H1 (cell line): ENCODE measurements at regions not wholly inside any gene's neighbourhood (a gene's known extent, or its start where the extent isn't known, plus 50 kb on each side); places are given as distances from the start of the nearest gene placed in this dataset.
"Not testable (repeated sequence)": the region's sequence is repeated elsewhere in the genome, so short reads cannot be mapped to it uniquely, and the experiment has no call there.

ENCODE experiments used
- CTCF ChIA-PET: fragments of 300-600 bp; sonication (Branson Sonifier 250); formaldehyde crosslinking; loops from one replicate; lab custom pipeline; 2021; ENCODE audit not compliant: partially characterized antibody; lab: Charles Lee
- POLR2A ChIA-PET: fragments of 300-600 bp; sonication (Branson Sonifier 250); formaldehyde crosslinking; loops from one replicate; lab custom pipeline; 2021; ENCODE audit warnings: inconsistent platforms; ENCODE audit not compliant: partially characterized antibody; lab: Charles Lee
- DNase-seq, 2 experiments: peaks; one replicate each; pipeline versions ENCODE4 v3.0.0 to v3.0.0-alpha.2; 2010 to 2022; ENCODE audit warnings: low spot score in 2 of 2, low read depth in 1 of 2, mixed read lengths in 1 of 2
- FAIRE-seq: peaks from 2 replicates; lab custom pipeline; 2011; peaks lifted over from hg19 to GRCh38; lab: Jason Lieb, UNC
- H2AFZ ChIP-seq: 2 replicates; pipeline ENCODE4 v1.8.1; 2012; ENCODE audit warnings: low read length, inconsistent platforms
- H2AK5ac ChIP-seq: 2 replicates; pipeline ENCODE4 v1.6.1; 2013; ENCODE audit warnings: low read depth, low read length
- H2BK120ac ChIP-seq: replicated peaks from 2 replicates; pipeline ENCODE3; 2013; ENCODE audit warnings: low read depth, low read length, inconsistent platforms
- H2BK12ac ChIP-seq: 2 replicates; pipeline ENCODE4 v1.6.1; 2013; ENCODE audit warnings: low read depth, low read length
- H2BK15ac ChIP-seq: 2 replicates; pipeline ENCODE4 v1.6.1; 2013; ENCODE audit warnings: low read length
- H2BK20ac ChIP-seq: 2 replicates; pipeline ENCODE4 v1.6.1; 2013; ENCODE audit warnings: low read length
- H2BK5ac ChIP-seq: 2 replicates; pipeline ENCODE4 v1.6.1; 2013; ENCODE audit warnings: low read depth, low read length
- H3K14ac ChIP-seq: 2 replicates; pipeline ENCODE4 v1.6.1; 2013; ENCODE audit warnings: inconsistent platforms; ENCODE audit not compliant: insufficient read length
- H3K18ac ChIP-seq: 2 replicates; pipeline ENCODE4 v1.6.1; 2013; ENCODE audit warnings: low read length; ENCODE audit errors: extremely low read depth
- H3K23ac ChIP-seq: 2 replicates; pipeline ENCODE4 v1.6.1; 2013; ENCODE audit warnings: inconsistent platforms; ENCODE audit not compliant: insufficient read length
- H3K23me2 ChIP-seq: 2 replicates; pipeline ENCODE4 v1.6.1; 2013; ENCODE audit warnings: low read depth, low read length
- H3K27ac ChIP-seq: 2 replicates; pipeline ENCODE4 v1.6.1; 2011; ENCODE audit warnings: low read depth, low read length, inconsistent platforms
- H3K27me3 ChIP-seq, 4 experiments: replicated peaks in 1 of 4; 1 replicate in 1 of 4; 2 replicates in 3 of 4; pipeline versions ENCODE4 v1.6.1 to v1.8.1; 2011 to 2013; ENCODE audit warnings: low read length in 3 of 4, mild to moderate bottlenecking in 3 of 4, inconsistent platforms in 2 of 4, mixed read lengths in 2 of 4, moderate library complexity in 1 of 4; ENCODE audit not compliant: control insufficient read depth in 3 of 4, insufficient read depth in 3 of 4; ENCODE audit errors: extremely low read depth in 1 of 4
- H3K36me3 ChIP-seq, 4 experiments: 2 replicates each; pipeline versions ENCODE4 v1.6.1 to v1.8.1; 2011 to 2013; ENCODE audit warnings: mild to moderate bottlenecking in 4 of 4, low read length in 3 of 4, moderate library complexity in 2 of 4, control low read depth in 1 of 4, inconsistent platforms in 1 of 4; ENCODE audit not compliant: insufficient read depth in 4 of 4, control insufficient read depth in 2 of 4
- H3K4ac ChIP-seq: replicated peaks from 2 replicates; pipeline ENCODE3; 2013; ENCODE audit warnings: low read length, low read depth, mixed read lengths, inconsistent platforms; ENCODE audit not compliant: insufficient read length
- H3K4me1 ChIP-seq, 4 experiments: replicated peaks in 1 of 4; 1 replicate in 1 of 4; 2 replicates in 3 of 4; pipeline versions ENCODE4 v1.6.1 to v1.8.1; 2011 to 2013; ENCODE audit warnings: low read length in 3 of 4, inconsistent platforms in 2 of 4, mixed read lengths in 1 of 4; ENCODE audit not compliant: insufficient read depth in 4 of 4, control insufficient read depth in 3 of 4
- H3K4me2 ChIP-seq, 2 experiments: 2 replicates each; pipeline versions ENCODE4 v1.6.1 to v1.8.1; 2011 to 2013; ENCODE audit warnings: low read depth in 2 of 2, low read length in 2 of 2, control low read depth in 1 of 2, inconsistent platforms in 1 of 2, mild to moderate bottlenecking in 1 of 2; ENCODE audit not compliant: insufficient read depth in 1 of 2
- H3K4me3 ChIP-seq, 4 experiments: fragments of 200-600, 300-600 bp in 1 of 4; sonication (generic), shearing (Covaris generic), sonication (Bioruptor Twin) in 1 of 4; 2 replicates each; pipeline versions ENCODE4 v1.5.1 to v1.8.1; 2011 to 2016; ENCODE audit warnings: low read length in 4 of 4, low read depth in 3 of 4, control low read depth in 2 of 4, inconsistent platforms in 2 of 4, mild to moderate bottlenecking in 2 of 4, mixed read lengths in 1 of 4, moderate library complexity in 1 of 4; ENCODE audit not compliant: insufficient read depth in 2 of 4; ENCODE audit errors: extremely low read depth in 1 of 4
- H3K56ac ChIP-seq: replicated peaks from 2 replicates; pipeline ENCODE3; 2013; ENCODE audit warnings: low read depth, mild to moderate bottlenecking, mixed read lengths, low read length, inconsistent platforms; ENCODE audit not compliant: insufficient read length
- H3K79me1 ChIP-seq: 2 replicates; pipeline ENCODE4 v1.6.1; 2013; ENCODE audit warnings: low read depth, low read length, control low read depth
- H3K79me2 ChIP-seq, 2 experiments: 2 replicates each; pipeline versions ENCODE4 v1.6.1 to v1.8.1; 2012 to 2013; ENCODE audit warnings: low read length in 2 of 2, mild to moderate bottlenecking in 2 of 2, inconsistent platforms in 1 of 2; ENCODE audit not compliant: insufficient read depth in 2 of 2, control insufficient read depth in 1 of 2
- H3K9ac ChIP-seq, 4 experiments: replicated peaks in 1 of 4; 1 replicate in 1 of 4; 2 replicates in 3 of 4; pipeline versions ENCODE4 v1.6.1 to v1.8.1; 2011 to 2013; ENCODE audit warnings: low read depth in 3 of 4, low read length in 3 of 4, control low read depth in 2 of 4, mild to moderate bottlenecking in 2 of 4, moderate library complexity in 2 of 4, inconsistent platforms in 1 of 4; ENCODE audit errors: extremely low read depth in 1 of 4
- H3K9me3 ChIP-seq, 2 experiments: 2 replicates each; pipeline versions ENCODE4 v1.6.1 to v1.8.1; 2012 to 2013; ENCODE audit warnings: mild to moderate bottlenecking in 2 of 2, moderate library complexity in 2 of 2, control low read depth in 1 of 2, inconsistent platforms in 1 of 2, low read depth in 1 of 2, low read length in 1 of 2, mixed read lengths in 1 of 2; ENCODE audit not compliant: insufficient read depth in 2 of 2
- H4K20me1 ChIP-seq, 2 experiments: replicated peaks in 1 of 2; 2 replicates each; pipeline versions ENCODE3 to v1.8.1; 2011 to 2013; ENCODE audit warnings: inconsistent platforms in 2 of 2, low read length in 2 of 2, mild to moderate bottlenecking in 1 of 2; ENCODE audit not compliant: insufficient read depth in 2 of 2, control insufficient read depth in 1 of 2
- H4K5ac ChIP-seq: 2 replicates; pipeline ENCODE4 v1.6.1; 2013; ENCODE audit warnings: low read length, low read depth, mixed read lengths, inconsistent platforms; ENCODE audit not compliant: insufficient read length
- H4K8ac ChIP-seq: 2 replicates; pipeline ENCODE4 v1.8.0; 2013; ENCODE audit warnings: mild to moderate bottlenecking, moderate library complexity, low read length, inconsistent platforms; ENCODE audit not compliant: insufficient read depth; ENCODE audit errors: extremely low read depth
- H4K91ac ChIP-seq: replicated peaks from 2 replicates; pipeline ENCODE3; 2013; ENCODE audit warnings: low read length, mixed read lengths, inconsistent platforms; ENCODE audit not compliant: insufficient read length
- BACH1 ChIP-seq: IDR thresholded peaks from 2 replicates; pipeline ENCODE4 v1.6.1; 2012; ENCODE audit warnings: low read length, improper control_type of control experiment
- HDAC6 ChIP-seq: IDR thresholded peaks from one replicate; pipeline ENCODE4 v1.7.1; 2012; ENCODE audit warnings: low read depth, mild to moderate bottlenecking, inconsistent platforms, low read length, moderate library complexity
- YY1 ChIP-seq: IDR thresholded peaks from 2 replicates; pipeline ENCODE4 v1.6.1; 2011; ENCODE audit warnings: low read depth, mild to moderate bottlenecking, low read length
- WGBS, 2 experiments: shearing (Covaris generic) in 1 of 2; methylation state at CpG; one replicate each; pipeline versions ENCODE4 v1.1.6 to v1.1.7; 2013 to 2015; ENCODE audit warnings: low lambda C conversion rate in 2 of 2, mixed read lengths in 2 of 2, inconsistent platforms in 1 of 2, low coverage in 1 of 2, missing lambda C conversion rate in 1 of 2; ENCODE audit not compliant: insufficient replicate concordance in 2 of 2, insufficient coverage in 1 of 2, insufficient read length in 1 of 2; ENCODE audit errors: extremely low coverage in 1 of 2, missing lambda C conversion rate in 1 of 2; 5-methylcytosine and 5-hydroxymethylcytosine counted together
- TF ChIP-seq, protein P1 (sequence below): IDR thresholded peaks from 2 replicates; pipeline ENCODE4 v1.6.1; 2011; ENCODE audit warnings: low read length, improper control_type of control experiment

DNA sequence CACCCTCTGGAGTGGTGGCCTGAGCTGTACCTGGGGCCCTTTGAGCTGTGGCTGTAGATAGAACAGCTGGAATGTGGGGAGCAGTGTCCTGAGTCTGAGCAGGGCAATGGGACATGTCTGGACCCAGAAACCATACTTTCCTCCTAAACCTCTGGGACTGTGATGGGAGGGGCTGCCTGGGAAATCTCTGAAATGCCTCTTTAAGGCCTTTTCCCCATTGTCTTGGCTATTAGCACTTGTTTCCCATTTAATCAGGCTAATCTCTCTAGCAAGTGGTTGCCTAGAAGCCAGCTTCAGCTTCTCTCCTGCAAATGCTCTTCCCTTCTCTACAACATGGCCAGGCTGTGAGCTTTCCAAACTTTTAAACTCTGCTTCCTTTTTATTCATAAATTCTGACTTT is 58.5 kb upstream of the SPATA16 start (continued):
- TF ChIP-seq, protein P1, sequence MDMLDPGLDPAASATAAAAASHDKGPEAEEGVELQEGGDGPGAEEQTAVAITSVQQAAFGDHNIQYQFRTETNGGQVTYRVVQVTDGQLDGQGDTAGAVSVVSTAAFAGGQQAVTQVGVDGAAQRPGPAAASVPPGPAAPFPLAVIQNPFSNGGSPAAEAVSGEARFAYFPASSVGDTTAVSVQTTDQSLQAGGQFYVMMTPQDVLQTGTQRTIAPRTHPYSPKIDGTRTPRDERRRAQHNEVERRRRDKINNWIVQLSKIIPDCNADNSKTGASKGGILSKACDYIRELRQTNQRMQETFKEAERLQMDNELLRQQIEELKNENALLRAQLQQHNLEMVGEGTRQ, result no peak
- TF ChIP-seq YY1 (no peak), BACH1 (no peak), HDAC6 (no peak)
- TF ChIP-seq, all 59 proteins: peak for 0

DNA sequence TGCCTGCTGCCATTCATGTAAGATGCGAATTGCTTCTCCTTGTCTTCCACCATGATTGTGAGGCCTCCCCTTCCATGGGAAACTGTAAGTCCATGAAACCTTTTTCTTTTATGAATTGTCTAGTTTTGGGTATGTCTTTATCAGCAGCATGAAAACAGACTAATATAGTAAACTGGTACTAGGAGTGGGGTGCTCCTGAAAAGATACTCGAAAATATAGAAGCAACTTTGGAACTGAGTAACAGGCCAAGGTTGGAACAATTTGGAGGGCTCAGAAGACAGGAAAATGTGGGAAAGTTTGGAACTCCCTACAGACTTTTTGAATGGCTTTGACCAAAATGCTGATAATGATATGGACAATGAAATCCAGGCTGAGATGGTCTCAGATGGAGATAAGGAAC is 53.8 kb upstream of the SPATA16 start:
- H3K14ac ChIP-seq, H3K4me3 ChIP-seq, H3K79me2 ChIP-seq, H3K56ac ChIP-seq, H3K4ac ChIP-seq, H3K4me1 ChIP-seq, H2BK120ac ChIP-seq, H3K27me3 ChIP-seq, H3K27ac ChIP-seq, H2BK20ac ChIP-seq, H3K23ac ChIP-seq, POLR2A ChIA-PET, H3K18ac ChIP-seq, CTCF ChIA-PET, H3K9ac ChIP-seq, H2BK12ac ChIP-seq, H3K23me2 ChIP-seq, H2AK5ac ChIP-seq, H2BK15ac ChIP-seq, H4K5ac ChIP-seq, H2AFZ ChIP-seq, FAIRE-seq, H4K91ac ChIP-seq, H4K8ac ChIP-seq, H3K79me1 ChIP-seq, H4K20me1 ChIP-seq, H3K4me2 ChIP-seq, H3K36me3 ChIP-seq, DNase-seq, H2BK5ac ChIP-seq: not testable (repeated sequence)
- peaks cover 22 to 28% of the 10 kb centered on the region in 2 experiments for H3K9me3 ChIP-seq
- 92% methylated on average over 2 of the region's 2 CpGs; no CpG with 5 or more reads in 1 of the 2 experiments for WGBS, 2 experiments
